GM19240 (cell line): ENCODE measurements at regions not wholly inside any gene's neighbourhood (a gene's known extent, or its start where the extent isn't known, plus 50 kb on each side); places are given as distances from the start of the nearest gene placed in this dataset.
A peak's percentile ranks its signal among the peaks of the same experiment; 100 is the strongest.

Source experiments
- DNase-seq: peaks from one replicate; pipeline ENCODE4 v3.0.0; 2011; ENCODE audit warnings: low spot score; ENCODE audit not compliant: insufficient read length

- DNase-seq = no peak
Observed at GRCh38 chr15:79373113-79373512, 59.0 kb upstream of the MINAR1 start.

GRCh38 chr15:79373728-79374127 is 58.4 kb upstream of the MINAR1 start:
- DNase-seq = no peak

- no peak for DNase-seq
Observed at GRCh38 chr15:79376383-79376782, 55.8 kb upstream of the MINAR1 start.

- no peak for DNase-seq
Observed at GRCh38 chr15:79378394-79379109, 53.6 kb upstream of the MINAR1 start.

GRCh38 chr15:79380755-79381497 is 51.2 kb upstream of the MINAR1 start:
- DNase-seq = peak; percentile 50

- no peak for DNase-seq
Observed at GRCh38 chr15:79381593-79381992, 50.5 kb upstream of the MINAR1 start.
